Muscle of leg (tissue), 3 donors: ENCODE measurements at regions not wholly inside any gene's neighbourhood (a gene's known extent, or its start where the extent isn't known, plus 50 kb on each side); places are given as distances from the start of the nearest gene placed in this dataset.

Source experiments
- DNase-seq: peaks from one replicate; pipeline ENCODE4 v3.0.0; 2013
- H3K27ac ChIP-seq: one replicate; pipeline ENCODE4 v1.5.1; 2013; ENCODE audit warnings: mild to moderate bottlenecking, low read length, control low read depth
- H3K27me3 ChIP-seq: one replicate; pipeline ENCODE4 v1.6.1; 2013; ENCODE audit warnings: low read length; ENCODE audit not compliant: control insufficient read depth, insufficient read depth
- H3K36me3 ChIP-seq: one replicate; pipeline ENCODE4 v1.6.1; 2013; ENCODE audit warnings: low read length; ENCODE audit not compliant: control insufficient read depth, insufficient read depth
- H3K4me1 ChIP-seq: one replicate; pipeline ENCODE4 v1.6.1; 2013; ENCODE audit warnings: low read length; ENCODE audit not compliant: control insufficient read depth, insufficient read depth
- H3K4me3 ChIP-seq: one replicate; pipeline ENCODE4 v1.5.1; 2013; ENCODE audit warnings: low read length, control low read depth
- H3K9me3 ChIP-seq: replicated peaks from 2 replicates; pipeline ENCODE4 v1.6.1; 2013; ENCODE audit warnings: low read depth, low read length; ENCODE audit not compliant: control insufficient read depth
- WGBS: methylation state at CpG from one replicate; pipeline ENCODE4 v1.1.5; 2013; ENCODE audit warnings: missing lambda C conversion rate; ENCODE audit not compliant: insufficient coverage; 5-methylcytosine and 5-hydroxymethylcytosine counted together

DNA sequence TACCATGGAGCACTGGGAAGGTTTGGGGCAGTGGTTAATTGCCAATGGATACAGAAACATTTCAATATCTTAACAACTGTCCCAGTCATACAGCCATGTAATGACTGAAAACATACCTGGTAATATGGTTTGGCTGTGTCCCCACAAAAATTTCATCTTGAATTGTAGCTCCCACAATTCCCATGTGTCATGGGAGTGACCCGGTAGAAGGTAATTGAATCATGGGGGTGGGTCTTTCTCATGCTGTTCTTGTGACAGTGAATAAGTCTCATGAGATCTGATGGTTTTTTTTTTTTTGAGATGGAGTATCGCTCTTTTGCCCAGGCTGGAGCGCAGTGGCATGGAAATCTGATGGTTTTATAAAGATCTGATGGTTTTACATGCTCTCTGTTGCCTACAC, 284.4 kb downstream of the TCF7L2 start:
- WGBS, result no CpG with 5 or more reads among the region's 3 CpGs

DNA sequence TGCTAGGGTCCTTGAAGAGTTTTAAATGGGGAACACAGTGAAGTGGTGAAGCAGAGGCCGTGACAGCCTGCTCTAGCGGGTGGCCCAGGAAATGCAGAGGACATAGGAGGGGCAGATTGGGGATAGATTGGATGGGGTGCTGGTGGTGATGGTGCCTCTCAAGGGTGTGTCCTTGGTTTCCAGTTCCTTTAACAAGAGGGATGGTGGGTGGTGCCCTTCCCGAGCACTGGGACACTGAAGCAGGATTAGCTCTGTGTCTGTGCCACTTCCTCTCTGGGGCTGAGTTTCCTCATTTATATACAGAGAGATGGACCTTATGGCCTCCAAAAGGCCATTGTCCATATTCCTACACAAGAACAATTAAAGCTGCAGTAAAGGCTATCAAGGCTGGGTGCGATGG, 285.5 kb downstream of the TCF7L2 start:
- Histone ChIP-seq H3K4me3 (no peak overlapping the region), H3K4me1 (peaks cover 1% of the 10 kb centered on the region), H3K36me3 (no peaks in the 10 kb centered on the region), H3K27ac (no peak overlapping the region), H3K9me3 (no peaks in the 10 kb centered on the region), H3K27me3 (no peaks in the 10 kb centered on the region)
- 100% methylated on average over 2 of the region's 4 CpGs for WGBS
- peak; percentile 28 for DNase-seq

More for the DNA sequence above, 284.4 kb downstream of the TCF7L2 start:
- DNase-seq, result no peak
- Histone ChIP-seq H3K4me3 (no peak overlapping the region), H3K36me3 (no peaks in the 10 kb centered on the region), H3K4me1 (peaks cover 7% of the 10 kb centered on the region), H3K27ac (no peak overlapping the region), H3K27me3 (peaks cover 3% of the 10 kb centered on the region), H3K9me3 (no peaks in the 10 kb centered on the region)

DNA sequence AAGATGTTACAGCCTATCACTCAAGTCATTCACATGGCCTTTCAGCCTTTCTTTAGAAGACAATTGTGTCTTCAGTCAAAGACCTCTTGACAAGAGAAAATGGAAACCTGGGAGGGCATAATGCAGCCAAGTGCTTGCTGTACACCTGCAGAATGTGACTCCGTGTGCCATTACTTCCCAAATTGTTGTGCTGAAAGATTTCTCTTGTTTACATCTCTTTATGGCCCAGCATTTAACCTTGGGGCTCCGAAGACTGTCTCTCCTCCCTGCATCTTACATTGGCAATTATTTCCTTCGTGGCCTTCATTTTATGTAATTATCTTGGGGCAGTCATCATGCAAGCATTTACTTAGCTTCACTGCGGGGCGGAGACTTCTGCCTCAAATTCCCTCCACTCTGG, 287.0 kb downstream of the TCF7L2 start:
- WGBS, result 76% methylated on average over 2 of the region's 5 CpGs
- peaks cover 8% of the 10 kb centered on the region for H3K4me1 ChIP-seq
- H3K4me3 ChIP-seq, result no peak overlapping the region
- no peaks in the 10 kb centered on the region for H3K36me3 ChIP-seq
- H3K9me3 ChIP-seq, result no peaks in the 10 kb centered on the region
- no peaks in the 10 kb centered on the region for H3K27me3 ChIP-seq
- H3K27ac ChIP-seq, result no peak overlapping the region
- DNase-seq, result no peak

DNA sequence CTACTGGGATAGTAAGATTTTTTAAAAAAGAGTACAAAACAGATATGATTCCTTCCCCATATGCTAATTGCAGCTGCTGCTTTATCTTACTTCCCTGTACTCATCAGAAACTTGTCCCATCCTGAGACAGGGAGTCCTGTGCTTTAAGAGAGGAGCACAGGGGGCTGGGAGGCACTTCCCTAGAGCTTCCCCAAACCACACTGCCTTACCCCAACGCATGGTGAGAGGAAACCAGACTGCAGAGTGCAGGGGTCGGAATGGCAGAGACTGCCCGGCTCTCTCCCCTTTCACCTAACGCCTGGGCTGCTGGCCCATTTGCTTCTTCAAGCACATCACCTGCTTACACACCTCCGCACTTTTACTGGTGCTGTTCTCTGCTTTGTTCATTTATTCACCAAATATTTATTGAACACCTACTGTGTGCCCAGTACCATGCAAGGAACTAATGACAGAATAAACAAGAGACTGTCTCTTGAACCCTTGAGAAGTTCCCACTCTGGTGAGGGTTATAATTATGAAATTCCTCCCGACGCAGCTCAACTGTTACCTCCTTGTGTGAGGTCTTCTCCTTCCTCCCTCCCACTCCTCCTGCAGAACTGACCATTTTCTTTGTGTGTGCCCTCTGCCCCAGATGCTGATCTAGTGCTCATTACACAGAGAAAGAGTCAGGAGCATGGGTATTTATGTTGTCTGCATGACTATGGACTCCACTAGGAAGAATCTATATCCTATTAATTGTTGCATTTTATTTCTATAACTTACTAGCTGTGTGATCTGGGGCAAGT, 289.7 kb downstream of the TCF7L2 start:
- Histone ChIP-seq H3K9me3 (no peaks in the 10 kb centered on the region), H3K36me3 (no peaks in the 10 kb centered on the region), H3K27me3 (no peaks in the 10 kb centered on the region), H3K4me3 (no peak overlapping the region), H3K4me1 (peaks cover 10% of the 10 kb centered on the region), H3K27ac (no peak overlapping the region)
- no CpG with 5 or more reads among the region's 7 CpGs for WGBS
- no peak for DNase-seq

DNA sequence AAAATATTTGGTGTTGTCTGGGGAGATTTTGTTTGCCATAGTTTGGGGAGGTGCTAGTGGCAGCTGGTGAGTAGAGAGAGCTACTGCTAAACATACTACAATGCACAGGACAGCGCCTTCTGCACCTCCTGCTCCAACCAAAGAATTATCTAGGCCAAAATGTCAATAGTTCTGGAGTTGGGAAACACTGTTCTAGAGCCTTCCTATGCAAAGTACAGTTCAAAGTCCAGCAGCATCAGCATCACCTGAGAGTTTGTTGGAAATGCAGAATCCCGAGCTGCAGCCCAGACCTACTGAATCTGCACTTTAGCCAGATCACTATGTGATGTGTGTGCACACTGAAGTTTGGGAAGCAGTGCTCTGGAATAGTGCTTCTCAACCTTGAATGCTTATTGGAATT, 290.7 kb downstream of the TCF7L2 start:
- WGBS, result 83% methylated on average over 1 of the region's 2 CpGs
- no peaks in the 10 kb centered on the region for H3K27me3 ChIP-seq

DNA sequence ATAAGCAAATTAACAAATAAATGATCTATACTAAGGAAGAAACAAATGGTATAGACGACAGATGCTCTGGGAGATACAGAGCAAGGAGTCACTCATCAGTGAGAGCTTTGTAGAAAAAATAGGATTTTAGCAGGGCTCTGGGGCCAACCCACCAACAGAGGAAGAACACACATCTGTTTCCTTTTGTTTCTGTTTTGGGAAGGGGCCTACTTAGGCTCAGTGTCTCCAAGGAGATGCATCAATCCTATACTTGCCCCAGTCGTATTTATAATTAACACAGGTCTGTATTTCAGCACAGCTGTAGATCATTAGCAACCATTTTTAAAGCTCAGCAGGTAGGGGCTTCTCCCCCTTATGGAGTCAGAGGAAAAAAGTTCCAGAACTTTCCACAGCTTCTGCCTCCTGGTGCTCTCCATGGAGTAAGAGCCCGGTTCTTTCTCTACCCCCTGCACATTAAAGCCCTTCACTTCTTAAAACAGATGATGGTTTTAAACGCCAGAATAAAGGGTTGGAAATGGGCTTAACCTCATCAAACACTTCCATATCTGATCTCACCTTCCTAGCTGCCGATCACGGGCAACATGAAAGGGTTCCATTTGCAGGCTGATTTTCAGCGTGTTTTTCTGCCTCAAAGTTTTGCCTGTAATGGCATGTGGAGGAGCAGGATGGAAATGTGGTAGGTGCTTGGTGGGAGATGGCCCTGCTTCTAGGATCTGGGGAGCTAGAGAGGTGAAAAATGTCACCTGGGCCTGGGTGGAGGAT, 291.7 kb downstream of the TCF7L2 start:
- H3K9me3 ChIP-seq, result no peaks in the 10 kb centered on the region
- peak; percentile 68 for DNase-seq
- no peak overlapping the region for H3K4me3 ChIP-seq
- no peaks in the 10 kb centered on the region for H3K27me3 ChIP-seq
- no peaks in the 10 kb centered on the region for H3K36me3 ChIP-seq
- WGBS, result 20% methylated on average over 3 of the region's 7 CpGs
- peak overlapping the region; percentile 25 for H3K27ac ChIP-seq
- H3K4me1 ChIP-seq, result peaks cover 10% of the 10 kb centered on the region

More for the DNA sequence above, 290.7 kb downstream of the TCF7L2 start:
- no peaks in the 10 kb centered on the region for H3K9me3 ChIP-seq
- peaks cover 10% of the 10 kb centered on the region for H3K4me1 ChIP-seq
- H3K36me3 ChIP-seq, result no peaks in the 10 kb centered on the region
- no peak overlapping the region for H3K4me3 ChIP-seq
- H3K27ac ChIP-seq, result no peak overlapping the region
- DNase-seq, result no peak

DNA sequence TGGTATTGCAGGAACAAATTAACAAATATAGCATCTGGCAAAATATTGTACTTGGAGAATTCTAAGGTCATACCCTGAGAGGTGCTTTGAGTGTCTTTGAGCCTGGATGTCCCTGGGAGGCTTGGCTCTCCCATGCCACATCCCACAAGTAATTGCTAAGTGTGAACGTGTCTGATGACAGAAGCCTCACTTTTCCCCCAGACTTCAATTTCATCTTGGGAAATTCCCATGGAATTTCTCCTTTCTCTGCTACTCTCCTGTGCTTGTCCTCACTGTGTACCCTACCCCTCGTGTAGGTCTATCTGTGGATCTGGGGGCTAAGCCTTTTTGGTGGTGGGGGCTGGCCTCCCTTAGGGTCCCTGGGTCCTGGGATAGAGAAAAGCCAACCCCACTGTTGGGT, 293.3 kb downstream of the TCF7L2 start:
- Histone ChIP-seq H3K27ac (no peak overlapping the region), H3K27me3 (no peaks in the 10 kb centered on the region), H3K9me3 (no peaks in the 10 kb centered on the region), H3K36me3 (no peaks in the 10 kb centered on the region), H3K4me3 (no peak overlapping the region), H3K4me1 (peaks cover 15% of the 10 kb centered on the region)
- WGBS, result 75% methylated on average over 1 of the region's 2 CpGs
- DNase-seq, result no peak

DNA sequence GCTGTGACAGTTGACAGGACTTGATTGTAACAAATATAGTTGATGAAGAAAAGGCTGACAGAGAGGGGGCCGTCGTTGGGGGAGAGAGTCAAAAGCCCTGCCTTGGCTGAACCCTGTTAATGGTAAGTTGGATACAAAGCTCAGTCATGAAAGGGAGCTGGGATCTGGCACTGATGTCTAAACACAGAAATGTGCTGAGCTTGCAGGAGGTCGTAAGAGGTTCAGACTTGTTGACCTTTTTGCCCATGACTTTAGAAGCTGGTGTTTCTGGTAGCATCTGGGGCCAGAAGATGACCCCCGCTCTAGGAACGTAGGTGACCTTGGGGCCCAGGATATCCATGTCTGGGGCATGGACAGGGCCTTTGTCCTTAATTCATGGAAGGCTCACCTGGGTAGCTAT, 294.7 kb downstream of the TCF7L2 start:
- H3K27me3 ChIP-seq, result no peaks in the 10 kb centered on the region
- H3K4me1 ChIP-seq, result peaks cover 15% of the 10 kb centered on the region
- 75% methylated on average over 5 of the region's 5 CpGs for whole genome bisulfite sequencing
- no peaks in the 10 kb centered on the region for H3K36me3 ChIP-seq
- no peak for DNase-seq
- H3K27ac ChIP-seq, result no peak overlapping the region
- no peak overlapping the region for H3K4me3 ChIP-seq
- H3K9me3 ChIP-seq, result no peaks in the 10 kb centered on the region

DNA sequence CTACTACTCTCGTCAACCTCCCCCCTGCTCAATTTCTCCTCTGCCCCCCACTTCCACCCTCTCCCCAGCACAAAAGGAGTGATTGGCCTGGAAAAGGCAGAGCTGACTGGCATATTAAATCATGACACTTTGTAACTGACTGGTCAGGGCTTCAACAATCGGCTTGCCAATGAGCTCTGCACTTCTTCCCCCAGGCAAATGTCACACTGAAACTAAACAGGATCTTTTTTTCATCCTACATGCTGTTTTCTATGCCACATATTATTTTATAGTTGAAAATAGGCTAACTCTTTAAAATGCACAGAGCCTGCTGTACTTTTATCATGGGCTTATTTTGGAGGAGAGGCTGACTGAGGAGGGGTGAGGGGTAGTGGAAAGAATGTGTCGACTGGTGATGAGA, 295.2 kb downstream of the TCF7L2 start:
- Histone ChIP-seq H3K36me3 (no peaks in the 10 kb centered on the region), H3K4me3 (no peak overlapping the region), H3K27me3 (no peaks in the 10 kb centered on the region), H3K27ac (no peak overlapping the region), H3K9me3 (no peaks in the 10 kb centered on the region), H3K4me1 (peaks cover 15% of the 10 kb centered on the region)
- 96% methylated on average over 2 of the region's 3 CpGs for WGBS
- DNase-seq, result no peak

DNA sequence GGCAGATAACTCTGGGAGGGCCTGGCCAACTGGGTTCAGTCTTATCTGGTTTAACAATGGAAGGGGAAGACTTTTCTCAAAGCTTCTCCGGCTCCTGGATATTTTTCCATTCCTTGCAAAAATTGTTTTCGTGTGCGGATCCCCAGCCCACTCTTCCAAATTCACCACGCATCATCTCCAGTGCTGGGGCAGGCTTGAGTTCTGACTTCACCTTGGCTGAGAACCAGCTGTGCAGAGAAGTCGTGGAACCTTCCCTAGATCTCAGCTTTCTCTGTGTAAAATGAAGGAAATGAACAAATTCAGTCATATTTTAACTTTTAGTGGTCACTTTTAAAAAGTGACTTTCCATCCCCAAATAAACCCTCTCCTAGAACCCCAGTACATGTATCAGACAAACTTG, 297.0 kb downstream of the TCF7L2 start:
- peak; percentile 50 for DNase-seq

More for the DNA sequence above, 297.0 kb downstream of the TCF7L2 start:
- H3K4me1 ChIP-seq, result peaks cover 6% of the 10 kb centered on the region
- no peaks in the 10 kb centered on the region for H3K9me3 ChIP-seq
- H3K36me3 ChIP-seq, result no peaks in the 10 kb centered on the region
- no peak overlapping the region for H3K4me3 ChIP-seq
- no peak overlapping the region for H3K27ac ChIP-seq
- 49% methylated on average over 4 of the region's 5 CpGs for WGBS
- no peaks in the 10 kb centered on the region for H3K27me3 ChIP-seq
